ENCODE measurements at regions not wholly inside any gene's neighbourhood (a gene's known extent, or its start where the extent isn't known, plus 50 kb on each side); places are given as distances from the start of the nearest gene placed in this dataset.
"Not testable (repeated sequence)": the region's sequence is repeated elsewhere in the genome, so short reads cannot be mapped to it uniquely, and the experiment has no call there.

DNA sequence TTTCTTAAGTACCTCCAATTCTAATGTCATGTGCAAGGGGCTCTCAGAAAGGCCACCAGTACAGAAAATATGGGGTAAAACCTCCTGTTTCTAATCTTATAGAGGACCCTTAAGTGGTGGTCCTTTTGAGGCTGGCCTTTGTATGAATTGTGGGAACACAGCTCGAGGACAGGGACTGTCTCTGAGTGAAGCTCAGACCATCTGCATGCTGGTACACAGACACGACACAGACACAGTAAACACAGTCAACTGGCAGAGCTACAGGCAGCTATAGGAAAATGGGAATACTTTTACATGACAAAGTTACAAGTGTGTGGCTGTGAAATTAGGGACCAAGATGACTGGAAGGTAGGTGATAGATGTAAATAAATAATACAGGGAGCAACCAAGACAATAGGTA is 143.9 kb upstream of the PREP start:
- Mint-ChIP-seq H3K4me1 (ENCODE audit: low read depth) (no peaks in the 10 kb centered on the region), H3K27me3 (peaks cover 8% of the 10 kb centered on the region), H3K4me3 (no peak overlapping the region), H3K9me3 (no peaks in the 10 kb centered on the region), H3K27ac (no peak overlapping the region), H3K36me3 (ENCODE audit: low read depth) (no peaks in the 10 kb centered on the region)
- intact Hi-C loops (cut with micrococcal nuclease) = no loop called here

GRCh38 chr6:105545947-105546731 is 143.3 kb upstream of the PREP start:
- Mint-ChIP-seq H3K27me3 (peaks cover 8% of the 10 kb centered on the region), H3K27ac (no peak overlapping the region), H3K4me1 (ENCODE audit: low read depth) (no peaks in the 10 kb centered on the region), H3K9me3 (no peaks in the 10 kb centered on the region), H3K36me3 (ENCODE audit: low read depth) (no peaks in the 10 kb centered on the region), H3K4me3 (no peak overlapping the region)
- intact Hi-C loops (cut with micrococcal nuclease) = no loop called here

GRCh38 chr6:105545228-105545920 is 142.5 kb upstream of the PREP start:
- H3K4me1 Mint-ChIP-seq (ENCODE audit: low read depth) = no peaks in the 10 kb centered on the region
- intact Hi-C loops (cut with micrococcal nuclease) = no loop called here
- H3K9me3 Mint-ChIP-seq = no peaks in the 10 kb centered on the region
- H3K27me3 Mint-ChIP-seq = peaks cover 8% of the 10 kb centered on the region
- no peaks in the 10 kb centered on the region for H3K36me3 Mint-ChIP-seq (ENCODE audit: low read depth)
- H3K27ac Mint-ChIP-seq = no peak overlapping the region
- no peak overlapping the region for H3K4me3 Mint-ChIP-seq

DNA sequence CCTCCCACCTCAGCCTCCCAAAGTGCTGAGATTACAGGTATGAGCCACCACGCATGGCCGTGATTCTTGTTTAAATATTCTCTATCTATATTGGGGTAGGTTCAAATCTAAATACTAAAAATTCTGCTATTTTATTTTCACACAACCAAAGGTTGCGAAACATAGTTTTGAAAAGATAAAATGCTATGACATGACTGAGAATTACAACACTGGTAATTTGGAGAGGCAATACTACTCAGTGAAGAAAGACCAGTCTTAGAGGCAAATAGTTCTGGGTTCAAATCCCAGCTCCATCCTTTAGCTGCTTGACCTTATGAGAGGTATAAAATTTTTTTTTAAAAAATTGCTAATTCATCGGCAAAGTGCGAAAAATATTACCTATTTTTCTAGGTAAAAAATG is 137.0 kb upstream of the PREP start:
- Mint-ChIP-seq H3K9me3 (no peaks in the 10 kb centered on the region), H3K36me3 (ENCODE audit: low read depth) (no peaks in the 10 kb centered on the region), H3K27me3 (no peaks in the 10 kb centered on the region), H3K4me1 (ENCODE audit: low read depth) (no peaks in the 10 kb centered on the region), H3K4me3 (no peak overlapping the region), H3K27ac (no peak overlapping the region)
- intact Hi-C loops (cut with micrococcal nuclease) = no loop called here

GRCh38 chr6:105537981-105538578 is 135.2 kb upstream of the PREP start:
- Mint-ChIP-seq H3K4me1 (ENCODE audit: low read depth) (no peaks in the 10 kb centered on the region), H3K4me3 (no peak overlapping the region)

DNA sequence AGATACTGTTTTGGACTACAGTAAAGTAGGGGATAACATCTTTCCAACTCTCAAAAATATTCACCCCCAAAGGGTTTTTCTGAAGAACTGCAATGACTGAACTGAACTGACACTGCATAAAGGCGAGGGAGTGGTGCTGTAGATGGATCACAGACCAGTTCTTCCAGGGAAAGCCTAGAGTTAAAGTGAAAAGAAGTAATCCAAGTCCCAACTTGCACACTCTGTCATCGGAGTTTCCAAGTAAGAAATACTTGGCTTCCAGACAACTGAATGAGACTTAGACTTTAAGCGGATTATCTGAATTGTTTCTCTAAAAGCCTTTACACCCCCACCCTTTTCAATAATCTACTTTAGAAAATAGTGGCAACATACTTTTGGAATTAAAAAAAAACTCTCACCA is 134.1 kb upstream of the PREP start:
- H3K4me1 Mint-ChIP-seq (ENCODE audit: low read depth) = no peaks in the 10 kb centered on the region
- no peaks in the 10 kb centered on the region for H3K9me3 Mint-ChIP-seq
- intact Hi-C loops (cut with micrococcal nuclease) = no loop called here
- peaks cover 3% of the 10 kb centered on the region for H3K27me3 Mint-ChIP-seq
- H3K36me3 Mint-ChIP-seq (ENCODE audit: low read depth) = no peaks in the 10 kb centered on the region
- no peak overlapping the region for H3K4me3 Mint-ChIP-seq
- no peak overlapping the region for H3K27ac Mint-ChIP-seq

More at GRCh38 chr6:105537981-105538578, 135.2 kb upstream of the PREP start:
- Mint-ChIP-seq H3K9me3 (no peaks in the 10 kb centered on the region), H3K27me3 (no peaks in the 10 kb centered on the region), H3K27ac (no peak overlapping the region), H3K36me3 (ENCODE audit: low read depth) (no peaks in the 10 kb centered on the region)
- intact Hi-C loops (cut with micrococcal nuclease) = no loop called here

DNA sequence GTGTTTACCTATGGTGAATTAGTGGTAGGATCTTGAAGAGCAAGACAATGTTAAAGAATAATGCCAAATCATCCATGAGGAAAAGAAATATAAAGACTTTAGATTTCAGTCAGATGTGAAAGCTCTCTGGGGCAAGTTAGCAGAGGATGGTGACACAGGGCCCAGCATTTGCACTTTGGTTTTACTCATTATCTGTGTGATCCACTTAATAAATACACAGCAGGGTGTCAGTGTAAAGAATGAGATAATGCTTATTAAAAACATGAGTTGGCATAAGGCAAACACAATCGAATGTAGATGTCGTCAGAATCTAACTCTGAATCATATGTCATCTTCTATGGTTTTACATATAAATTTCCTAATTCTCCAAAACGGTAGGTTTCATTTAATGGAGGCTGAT is 130.4 kb upstream of the PREP start:
- intact Hi-C loops (cut with micrococcal nuclease) = no loop called here
- Mint-ChIP-seq H3K36me3 (ENCODE audit: low read depth) (no peaks in the 10 kb centered on the region), H3K4me1 (ENCODE audit: low read depth) (no peaks in the 10 kb centered on the region), H3K27me3 (peaks cover 3% of the 10 kb centered on the region), H3K27ac (no peak overlapping the region), H3K4me3 (no peak overlapping the region), H3K9me3 (no peaks in the 10 kb centered on the region)

GRCh38 chr6:105526225-105526872 is 123.5 kb upstream of the PREP start:
- H3K27ac Mint-ChIP-seq = no peak overlapping the region
- H3K4me1 Mint-ChIP-seq (ENCODE audit: low read depth) = no peaks in the 10 kb centered on the region
- intact Hi-C loops (cut with micrococcal nuclease) = no loop called here
- H3K4me3 Mint-ChIP-seq = no peak overlapping the region
- no peaks in the 10 kb centered on the region for H3K9me3 Mint-ChIP-seq
- H3K27me3 Mint-ChIP-seq = no peaks in the 10 kb centered on the region
- H3K36me3 Mint-ChIP-seq (ENCODE audit: low read depth) = no peaks in the 10 kb centered on the region

DNA sequence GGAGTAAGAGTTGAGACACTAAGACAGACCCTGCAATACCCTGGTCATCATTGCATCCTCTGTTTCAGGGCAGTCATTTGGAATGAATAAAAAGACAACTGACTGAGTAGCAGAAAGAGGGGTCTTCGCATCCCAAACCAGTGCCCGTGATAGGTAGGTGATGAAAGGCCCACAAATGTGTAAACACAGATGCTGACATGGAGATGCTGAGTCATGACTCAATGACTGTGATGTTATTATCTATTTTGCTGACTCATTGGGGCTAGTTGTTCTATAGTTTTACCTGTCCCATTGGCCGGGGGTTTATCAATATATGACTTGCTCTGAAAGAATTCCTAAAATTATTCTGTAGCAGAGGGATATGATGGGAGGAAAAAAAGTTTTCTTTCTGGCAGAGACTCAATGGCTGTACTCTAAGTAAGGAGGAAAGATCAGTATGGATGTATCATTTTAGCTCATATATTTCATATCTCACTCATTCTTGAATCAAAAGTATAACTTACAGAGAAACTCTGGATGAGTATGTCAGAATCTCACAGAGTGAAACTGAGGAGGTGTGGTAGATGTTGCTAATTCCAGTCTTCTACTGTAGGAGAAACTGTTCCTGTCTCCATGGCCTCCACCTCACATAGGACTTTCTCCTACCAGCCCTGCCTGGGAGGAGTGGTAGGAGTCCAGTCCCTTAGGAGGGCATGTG is 119.9 kb upstream of the PREP start:
- H3K4me1 Mint-ChIP-seq (ENCODE audit: low read depth) = no peaks in the 10 kb centered on the region

GRCh38 chr6:105519954-105520353 is 117.1 kb upstream of the PREP start:
- H3K27me3 Mint-ChIP-seq = peaks cover 2% of the 10 kb centered on the region
- no peak overlapping the region for H3K27ac Mint-ChIP-seq
- H3K4me3 Mint-ChIP-seq = no peak overlapping the region
- H3K36me3 Mint-ChIP-seq (ENCODE audit: low read depth) = no peaks in the 10 kb centered on the region
- no peaks in the 10 kb centered on the region for H3K4me1 Mint-ChIP-seq (ENCODE audit: low read depth)
- intact Hi-C loops (cut with micrococcal nuclease) = no loop called here
- peaks cover 8% of the 10 kb centered on the region for H3K9me3 Mint-ChIP-seq

More for the DNA sequence above, 119.9 kb upstream of the PREP start:
- Mint-ChIP-seq H3K27me3 (no peaks in the 10 kb centered on the region), H3K27ac (no peak overlapping the region), H3K9me3 (peaks cover 8% of the 10 kb centered on the region), H3K4me3 (no peak overlapping the region), H3K36me3 (ENCODE audit: low read depth) (no peaks in the 10 kb centered on the region)
- intact Hi-C loops (cut with micrococcal nuclease) = no loop called here

DNA sequence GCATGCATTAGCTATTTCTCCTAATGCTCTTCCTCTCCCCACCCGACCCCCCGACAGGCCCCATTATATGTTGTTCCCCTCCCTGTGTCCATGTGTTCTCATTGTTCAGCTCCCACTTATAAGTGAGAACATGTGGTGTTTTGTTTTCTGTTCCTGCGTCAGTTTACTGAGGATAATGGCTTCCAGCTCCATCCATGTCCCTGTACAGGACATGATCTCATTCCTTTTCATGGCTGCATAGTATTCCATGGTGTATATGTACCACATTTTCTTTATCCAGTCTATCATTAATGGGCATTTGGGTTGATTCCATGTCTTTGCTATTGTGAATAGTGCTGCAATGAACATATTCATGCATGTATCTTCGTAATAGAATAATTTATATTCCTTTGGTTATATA is 116.1 kb upstream of the PREP start:
- H3K4me1 Mint-ChIP-seq (ENCODE audit: low read depth); H3K27me3 Mint-ChIP-seq; H3K36me3 Mint-ChIP-seq (ENCODE audit: low read depth); H3K27ac Mint-ChIP-seq; intact Hi-C loops (cut with micrococcal nuclease); H3K9me3 Mint-ChIP-seq; H3K4me3 Mint-ChIP-seq: not testable (repeated sequence)

DNA sequence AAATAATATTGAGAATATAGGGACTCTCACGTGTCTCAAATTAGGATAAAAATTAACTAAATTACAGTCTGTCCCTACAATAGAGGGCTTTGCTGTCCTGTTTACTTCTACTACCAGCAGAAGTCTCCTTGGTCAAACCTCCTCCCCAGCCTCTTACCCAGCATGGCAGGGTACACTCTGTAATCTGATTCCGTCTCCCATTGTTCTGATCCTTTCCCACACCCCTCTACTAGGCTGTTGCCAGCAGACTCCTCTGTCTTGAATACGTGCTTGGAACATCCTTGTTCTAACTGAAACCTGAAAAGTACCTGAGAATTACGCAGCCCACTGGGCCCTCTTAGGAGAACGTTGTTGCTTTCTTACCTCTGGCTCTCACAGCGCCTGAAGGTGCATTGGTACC is 112.2 kb upstream of the PREP start:
- Mint-ChIP-seq H3K36me3 (ENCODE audit: low read depth) (no peaks in the 10 kb centered on the region), H3K9me3 (peaks cover 8% of the 10 kb centered on the region), H3K27ac (no peak overlapping the region), H3K4me3 (no peak overlapping the region), H3K4me1 (ENCODE audit: low read depth) (no peaks in the 10 kb centered on the region), H3K27me3 (peaks cover 3% of the 10 kb centered on the region)
- intact Hi-C loops (cut with micrococcal nuclease) = no loop called here

GRCh38 chr6:105514306-105514705 is 111.4 kb upstream of the PREP start:
- Mint-ChIP-seq H3K9me3 (peaks cover 8% of the 10 kb centered on the region), H3K27me3 (peaks cover 3% of the 10 kb centered on the region), H3K4me1 (ENCODE audit: low read depth) (no peaks in the 10 kb centered on the region), H3K4me3 (no peak overlapping the region), H3K27ac (no peak overlapping the region), H3K36me3 (ENCODE audit: low read depth) (no peaks in the 10 kb centered on the region)
- intact Hi-C loops (cut with micrococcal nuclease) = no loop called here

DNA sequence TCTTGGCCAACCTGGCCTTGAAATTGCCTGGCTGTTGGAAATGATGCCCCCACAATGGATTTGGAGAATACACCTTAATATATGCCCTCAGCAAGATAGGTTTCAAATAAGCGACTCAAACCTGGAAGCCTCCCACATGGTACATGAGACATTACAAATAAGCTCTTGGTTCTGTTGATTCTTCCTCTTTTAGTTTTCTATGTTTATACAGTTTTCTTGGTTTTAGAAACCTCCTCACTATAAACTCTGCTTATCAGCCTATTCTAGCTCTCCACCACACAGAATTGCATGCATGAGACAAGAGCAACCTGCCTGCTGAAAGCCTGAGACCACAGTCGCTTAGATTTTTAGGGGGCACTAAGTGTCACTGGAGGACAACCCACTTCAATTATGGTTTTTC is 108.8 kb upstream of the PREP start:
- no peaks in the 10 kb centered on the region for H3K4me1 Mint-ChIP-seq (ENCODE audit: low read depth)
- H3K27me3 Mint-ChIP-seq = peaks cover 3% of the 10 kb centered on the region
- no peak overlapping the region for H3K4me3 Mint-ChIP-seq
- H3K9me3 Mint-ChIP-seq = no peaks in the 10 kb centered on the region
- intact Hi-C loops (cut with micrococcal nuclease) = no loop called here
- H3K36me3 Mint-ChIP-seq (ENCODE audit: low read depth) = no peaks in the 10 kb centered on the region
- H3K27ac Mint-ChIP-seq = no peak overlapping the region

Data from dendritic cell treated with granulocyte-macrophage colony-stimulating factor and Interleukin-4, amounts not matched to agents 40 ng/mL and 50 ng/mL, for 4 days (primary cell).